CD1c-positive myeloid dendritic cell (primary cell): ENCODE measurements at regions not wholly inside any gene's neighbourhood (a gene's known extent, or its start where the extent isn't known, plus 50 kb on each side); places are given as distances from the start of the nearest gene placed in this dataset.

Experiments
- DNase-seq: peaks from one replicate; pipeline ENCODE4 v3.0.0-alpha.2; 2016; ENCODE audit errors: extremely low spot score

DNA sequence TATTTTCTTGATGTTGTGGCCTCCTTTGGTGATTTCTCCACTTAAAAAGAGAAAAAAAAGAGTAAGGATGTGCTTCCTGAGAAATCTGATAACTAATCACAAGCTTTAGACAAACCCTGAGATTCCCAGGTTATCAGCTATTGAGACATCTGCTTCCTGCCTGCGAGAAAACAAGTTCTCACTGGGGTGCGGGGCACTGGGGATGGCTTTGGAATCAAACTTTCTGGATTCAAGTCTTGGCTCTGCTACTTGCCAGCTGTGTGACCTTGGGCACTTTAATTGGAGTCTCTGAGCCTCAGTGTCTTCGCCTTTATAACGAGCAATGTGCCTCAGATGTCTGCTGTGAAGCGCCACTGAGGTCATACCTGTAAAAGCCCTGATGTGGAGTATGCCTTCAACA, 152.5 kb upstream of the NAV2 start:
- no peak for DNase-seq

- no peak for DNase-seq
Measured at GRCh38 chr11:19559746-19560145, 152.9 kb upstream of the NAV2 start.

GRCh38 chr11:19558189-19558986, 154.2 kb upstream of the NAV2 start:
- DNase-seq: peak; percentile 31

DNA sequence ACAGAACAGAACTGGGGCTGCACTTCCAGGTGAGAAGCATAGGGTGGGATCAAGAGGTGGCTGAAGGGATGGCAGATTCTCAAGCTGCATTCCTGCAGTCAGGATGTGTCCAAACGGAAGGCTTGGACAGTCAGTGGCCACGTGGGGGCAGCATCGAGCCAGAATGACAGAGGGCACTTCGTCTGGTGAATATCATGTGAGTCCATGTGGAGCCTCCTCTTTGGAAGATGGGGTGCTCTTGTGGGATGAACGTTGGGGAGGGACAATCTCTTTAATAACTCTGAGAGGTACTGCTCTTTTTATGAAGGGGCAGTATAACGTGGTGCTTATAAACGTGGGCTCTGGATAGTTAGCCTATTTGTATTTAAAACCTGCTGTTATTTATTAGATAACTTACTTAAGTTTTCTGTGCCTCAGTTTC, 154.9 kb upstream of the NAV2 start:
- peak; percentile 71 for DNase-seq

DNA sequence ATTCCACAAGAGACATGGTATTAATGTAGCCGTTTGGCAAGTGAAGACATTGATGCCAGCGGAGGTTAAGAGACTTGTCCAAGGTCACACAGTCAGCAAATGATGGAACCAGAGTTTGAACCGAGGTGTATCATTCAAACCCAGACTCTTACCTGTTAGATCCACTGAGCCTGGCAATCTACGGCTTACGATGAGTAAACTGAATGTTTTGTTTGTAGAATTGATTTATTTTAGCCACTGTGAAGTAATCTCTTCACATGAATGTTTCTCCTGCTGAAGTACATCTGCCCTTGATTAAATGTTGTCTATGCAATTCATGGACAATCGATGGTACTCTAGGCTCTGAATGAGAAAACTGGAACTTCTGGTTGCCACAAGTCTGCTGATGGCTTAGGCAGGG, 155.5 kb upstream of the NAV2 start:
- DNase-seq: no peak

DNA sequence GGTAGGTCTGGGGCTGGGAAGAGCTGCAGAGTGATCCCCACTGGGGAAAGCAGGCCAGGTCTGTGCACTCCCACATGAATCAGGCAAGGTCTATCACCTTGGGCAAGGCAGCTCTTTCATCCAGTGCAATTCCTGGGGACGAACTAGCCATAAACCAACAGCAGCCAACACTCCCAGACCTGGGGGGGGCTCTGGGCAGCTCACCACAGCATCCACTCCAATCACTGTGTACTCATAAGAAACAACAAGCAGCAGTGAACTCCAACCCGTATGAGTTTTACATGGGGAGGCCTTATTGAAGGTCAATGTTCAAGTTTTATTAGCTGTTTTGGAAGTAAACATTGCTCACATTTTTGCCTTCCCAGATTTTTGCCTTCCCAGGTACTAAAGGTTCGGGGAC, 157.4 kb upstream of the NAV2 start:
- no peak for DNase-seq

- peak; percentile 78 for DNase-seq
Measured at GRCh38 chr11:19553683-19554333, 158.8 kb upstream of the NAV2 start.

DNA sequence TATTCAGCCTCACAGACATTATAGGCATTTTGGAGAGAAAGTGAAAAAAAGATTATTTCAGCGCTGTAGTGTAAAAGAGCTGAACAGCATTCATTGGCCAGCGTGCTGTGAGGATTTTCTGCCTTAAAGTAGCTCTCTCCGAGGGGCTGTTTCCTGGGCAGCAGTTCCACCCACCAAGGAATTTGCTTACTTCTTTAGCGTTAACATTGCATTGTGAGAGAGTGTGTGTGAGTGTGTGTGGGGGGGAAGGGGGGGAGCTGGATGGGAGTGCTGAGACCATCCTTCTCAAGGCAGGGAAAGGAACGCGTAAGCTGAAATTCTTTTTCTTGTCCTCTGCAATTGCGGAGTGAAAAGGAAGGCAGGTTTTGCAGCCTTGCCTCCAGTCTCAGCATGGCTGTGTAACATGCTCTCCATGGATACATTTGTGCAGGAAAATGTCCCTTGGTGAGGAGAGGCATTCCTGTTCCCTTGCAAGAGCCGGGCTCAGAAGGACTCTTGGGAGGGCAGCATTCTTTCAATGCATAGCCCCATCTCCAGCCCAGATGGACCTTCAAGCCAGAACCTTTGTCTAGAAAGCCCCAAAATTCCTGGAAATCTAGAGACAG, 159.9 kb upstream of the NAV2 start:
- no peak for DNase-seq

DNA sequence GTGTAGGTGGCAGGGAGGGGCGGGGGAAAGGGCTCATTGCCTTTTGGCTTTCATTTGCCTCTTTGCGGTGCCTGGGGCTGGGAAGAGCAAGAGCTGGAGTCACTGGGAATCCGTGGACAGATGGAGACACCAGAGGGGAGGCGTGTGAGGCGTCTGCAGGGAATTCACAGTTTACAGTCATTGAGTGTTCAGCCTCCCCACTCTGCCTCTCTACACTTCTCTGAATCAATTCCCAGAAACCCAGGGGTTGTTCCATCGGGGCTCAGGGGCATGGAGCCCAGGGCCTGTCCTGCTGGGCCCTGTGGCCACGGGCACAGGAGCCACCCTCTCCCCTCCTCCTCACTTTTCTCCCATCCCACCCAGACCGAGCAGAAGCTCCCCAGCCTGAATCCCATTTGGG, 160.5 kb upstream of the NAV2 start:
- DNase-seq: no peak

DNA sequence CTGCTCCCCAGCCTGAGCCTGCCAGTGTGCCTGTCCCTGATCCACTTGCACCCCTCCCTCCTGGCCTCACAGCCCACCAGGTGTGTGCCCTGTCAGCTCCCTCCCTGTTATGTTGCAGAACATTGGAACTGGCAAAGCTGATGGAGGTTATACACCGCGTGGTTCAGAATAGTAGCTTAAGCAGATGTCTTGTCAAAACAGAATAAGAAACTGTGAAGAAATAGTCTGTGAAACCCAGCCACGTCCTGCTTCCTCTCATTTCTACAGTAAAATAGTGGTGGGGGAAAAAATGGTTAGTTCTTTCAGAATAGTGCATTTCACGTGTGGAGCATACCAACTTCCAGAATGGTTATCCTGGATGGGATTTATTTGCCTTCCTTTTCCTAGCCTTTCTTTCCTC, 161.2 kb upstream of the NAV2 start:
- no peak for DNase-seq

DNA sequence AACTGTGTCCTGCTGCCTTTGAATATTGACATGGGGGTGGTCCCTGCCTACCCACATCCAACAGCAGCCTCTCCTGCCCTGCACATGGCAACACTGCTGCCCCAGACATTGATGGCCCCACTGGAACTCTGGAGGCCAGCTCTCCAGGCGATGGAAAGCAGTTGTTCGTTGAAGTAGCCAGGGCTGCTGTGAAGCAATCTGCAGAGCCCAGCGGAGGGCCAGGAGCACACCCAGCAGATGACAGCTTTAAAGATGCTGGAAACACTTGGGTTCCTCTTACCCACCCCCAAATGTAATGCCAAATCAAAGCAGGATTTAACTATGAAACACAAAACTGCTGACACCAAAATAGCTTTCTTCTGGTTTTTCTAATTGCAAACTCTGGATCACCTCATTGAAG, 165.6 kb upstream of the NAV2 start:
- DNase-seq: no peak

- DNase-seq: no peak
Measured at GRCh38 chr11:19546325-19546724, 166.3 kb upstream of the NAV2 start.

GRCh38 chr11:19541521-19542049, 171.1 kb upstream of the NAV2 start:
- DNase-seq: no peak

- no peak for DNase-seq
Measured at GRCh38 chr11:19539861-19540260, 172.8 kb upstream of the NAV2 start.

DNA sequence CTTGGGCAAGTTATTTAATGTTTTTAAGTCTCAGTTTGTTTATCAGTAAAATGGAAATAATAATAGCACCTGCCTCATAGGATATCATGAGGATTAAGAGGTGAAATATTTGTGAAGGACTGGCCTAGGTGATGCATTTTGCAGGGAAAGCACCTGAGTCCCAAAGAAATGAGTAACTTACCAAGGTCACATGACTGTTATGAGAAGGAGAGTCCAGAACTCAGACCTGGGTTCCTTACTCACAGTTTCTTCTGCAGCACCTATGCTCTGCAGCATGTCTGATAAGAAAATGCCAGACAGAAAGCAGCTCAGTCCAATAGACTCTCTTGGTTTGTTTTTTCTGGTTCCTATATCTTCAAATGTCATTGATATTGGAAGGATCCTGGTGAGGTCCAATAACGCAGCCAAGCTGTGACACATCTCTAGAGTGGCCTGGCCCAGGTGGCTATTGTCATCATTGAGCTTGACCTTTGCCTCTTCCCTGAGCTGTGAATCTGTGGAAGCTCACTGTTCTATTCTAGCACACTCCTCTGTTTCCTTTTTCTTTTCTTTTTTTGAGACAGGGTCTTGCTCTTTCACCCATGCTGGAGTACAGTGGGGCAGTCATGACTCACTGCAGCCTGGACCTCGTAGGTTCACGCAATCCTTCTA, 174.7 kb upstream of the NAV2 start:
- no peak for DNase-seq

GRCh38 chr11:19536131-19536530, 176.5 kb upstream of the NAV2 start:
- DNase-seq: no peak

DNA sequence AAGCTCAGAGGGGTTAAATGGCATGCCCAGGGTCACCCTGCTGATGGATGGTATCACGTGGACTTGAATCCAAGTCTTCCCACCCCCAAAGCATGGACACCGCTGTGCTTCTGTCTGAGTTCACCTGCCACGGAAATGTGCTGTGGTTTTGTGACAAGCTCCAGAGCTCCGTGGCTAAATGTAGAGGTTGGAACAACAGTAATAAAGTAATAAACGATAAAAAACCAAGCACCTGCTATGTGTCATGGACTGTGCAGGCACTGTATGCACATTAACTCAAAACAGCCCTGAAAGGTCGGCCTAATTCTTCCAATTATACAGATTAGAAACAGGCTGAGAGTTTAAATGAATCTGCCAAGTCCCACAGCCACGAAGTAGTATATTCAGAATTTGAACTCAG, 182.1 kb upstream of the NAV2 start:
- no peak for DNase-seq

- DNase-seq: no peak
Measured at GRCh38 chr11:19526119-19526518, 186.5 kb upstream of the NAV2 start.

- no peak for DNase-seq
Measured at GRCh38 chr11:19525714-19526113, 186.9 kb upstream of the NAV2 start.

GRCh38 chr11:19525276-19525675, 187.4 kb upstream of the NAV2 start:
- no peak for DNase-seq

DNA sequence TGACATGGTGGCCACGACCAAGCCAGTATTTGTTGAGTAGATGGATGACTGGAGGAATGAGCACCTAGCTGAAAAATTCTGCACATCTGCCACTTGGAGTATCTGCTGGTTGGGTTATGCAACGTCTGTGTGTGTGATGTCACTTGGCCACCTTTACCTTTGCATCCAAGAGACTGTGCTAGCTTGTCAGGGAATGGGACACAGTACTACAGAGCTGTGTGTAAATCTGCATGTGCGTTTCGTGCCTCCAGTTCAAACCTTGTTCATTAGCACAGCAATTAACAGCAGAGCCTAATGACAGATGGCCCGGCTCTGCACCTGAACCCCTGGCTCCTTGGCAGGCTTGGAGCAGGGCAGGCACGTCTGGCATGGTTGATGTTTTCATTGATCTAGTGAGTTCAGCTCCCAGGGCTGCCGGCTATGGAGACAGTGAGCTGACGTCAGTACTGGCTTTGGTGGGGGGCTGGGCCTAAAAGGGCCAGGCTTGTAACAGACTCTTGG, 188.4 kb upstream of the NAV2 start:
- DNase-seq: no peak

- no peak for DNase-seq
Measured at GRCh38 chr11:19520681-19521080, 192.0 kb upstream of the NAV2 start.
